ENCODE measurements at regions not wholly inside any gene's neighbourhood (a gene's known extent, or its start where the extent isn't known, plus 50 kb on each side); places are given as distances from the start of the nearest gene placed in this dataset.
A peak's percentile ranks its signal among the peaks of the same experiment; 100 is the strongest.
"Not testable (repeated sequence)": the region's sequence is repeated elsewhere in the genome, so short reads cannot be mapped to it uniquely, and the experiment has no call there.

DNA sequence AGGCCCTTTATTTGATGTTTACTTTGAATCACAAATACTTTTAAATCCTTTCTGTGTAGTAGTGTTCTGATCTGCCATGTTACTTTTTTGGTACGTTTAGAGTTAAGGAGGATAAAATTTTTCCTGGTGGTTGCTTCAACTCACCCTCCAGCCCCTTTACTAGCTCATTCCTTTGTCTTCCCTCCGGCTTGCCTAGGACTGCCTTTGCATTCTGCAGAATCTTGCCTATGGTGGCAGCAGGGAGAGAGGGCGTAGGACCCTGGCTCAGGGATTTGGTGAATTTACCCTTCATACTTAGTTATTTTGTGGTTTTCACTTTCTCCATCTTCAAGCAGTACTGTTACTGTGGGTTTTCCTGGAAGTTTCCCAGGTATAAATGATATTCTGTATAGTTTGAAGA lies 833.5 kb downstream of the XPNPEP1 start:
- DNase-seq (ENCODE audit: low spot score), result no peak

DNA sequence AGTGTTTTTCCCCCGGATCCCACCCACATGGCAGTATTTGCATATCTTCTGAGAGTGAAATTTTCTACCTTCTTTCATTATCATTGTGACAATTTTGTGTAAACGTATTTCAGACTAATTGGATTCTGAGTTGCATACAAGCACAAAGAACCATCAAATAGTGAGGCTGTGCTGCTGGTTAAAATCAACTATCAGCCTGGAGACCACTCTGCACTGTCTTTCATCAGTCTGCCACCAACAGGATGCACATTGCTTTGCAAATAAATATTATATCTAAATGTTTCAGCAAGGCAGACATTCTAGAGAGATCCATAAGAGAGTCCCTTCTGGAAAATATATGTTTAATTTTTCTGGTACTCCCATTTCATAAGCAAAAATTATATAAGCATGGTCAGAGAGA lies 851.8 kb downstream of the XPNPEP1 start:
- DNase-seq (ENCODE audit: low spot score), result no peak

DNA sequence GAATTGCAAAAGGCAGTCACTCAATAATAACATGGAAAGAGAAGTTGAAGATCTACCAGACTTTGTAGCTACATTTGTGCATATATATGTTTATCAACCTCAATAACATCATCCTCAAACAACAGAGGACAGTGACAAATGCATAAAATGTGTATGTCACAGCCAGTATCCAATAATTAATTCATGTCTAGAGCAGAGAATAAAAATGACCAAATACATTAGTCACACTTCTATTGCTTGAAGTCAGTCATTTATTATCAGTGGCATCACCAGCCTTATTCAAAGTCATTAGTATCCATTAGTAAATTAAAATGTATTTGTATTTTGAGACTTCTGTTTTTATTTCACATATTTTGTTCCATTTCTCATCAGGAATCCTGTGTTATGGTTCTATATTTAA lies 852.8 kb downstream of the XPNPEP1 start:
- no peak for DNase-seq (ENCODE audit: low spot score)

DNA sequence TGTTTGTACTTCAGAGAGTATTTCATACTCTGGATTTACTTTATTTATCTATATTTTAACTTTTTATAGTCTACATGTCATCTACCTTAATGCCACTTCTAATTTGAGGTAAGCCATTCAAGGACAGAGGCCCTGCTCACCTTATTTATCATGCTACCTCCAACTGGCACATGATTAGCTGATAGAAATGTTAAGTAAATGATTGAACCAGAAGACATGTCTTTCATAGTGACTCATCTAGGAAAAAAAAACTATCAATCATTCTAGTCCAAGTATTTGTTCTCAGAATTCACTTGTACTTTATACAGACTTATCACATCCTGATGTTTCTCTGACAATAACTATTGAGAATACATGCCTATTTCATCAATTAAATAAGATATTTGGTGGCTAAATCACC lies 856.3 kb downstream of the XPNPEP1 start:
- no peak for DNase-seq (ENCODE audit: low spot score)

DNA sequence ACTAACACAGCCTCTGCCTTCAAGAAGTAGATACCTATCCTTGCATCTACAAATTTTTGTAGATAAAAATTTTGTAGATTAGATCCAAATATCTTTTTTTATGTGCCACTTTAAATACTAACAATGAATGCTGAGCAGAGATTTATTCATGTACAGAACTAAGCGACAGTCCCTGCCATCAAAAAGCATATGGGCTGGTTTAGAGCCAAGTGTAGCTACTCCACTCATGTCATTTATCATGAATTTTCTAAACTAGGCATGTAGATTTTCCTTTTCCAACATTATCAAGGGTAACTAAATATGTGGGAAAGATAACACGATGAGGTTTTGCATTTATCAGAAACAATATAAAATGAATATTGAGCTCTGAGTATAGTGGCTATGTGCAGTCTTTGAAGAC lies 857.5 kb downstream of the XPNPEP1 start:
- no peak for DNase-seq (ENCODE audit: low spot score)

DNA sequence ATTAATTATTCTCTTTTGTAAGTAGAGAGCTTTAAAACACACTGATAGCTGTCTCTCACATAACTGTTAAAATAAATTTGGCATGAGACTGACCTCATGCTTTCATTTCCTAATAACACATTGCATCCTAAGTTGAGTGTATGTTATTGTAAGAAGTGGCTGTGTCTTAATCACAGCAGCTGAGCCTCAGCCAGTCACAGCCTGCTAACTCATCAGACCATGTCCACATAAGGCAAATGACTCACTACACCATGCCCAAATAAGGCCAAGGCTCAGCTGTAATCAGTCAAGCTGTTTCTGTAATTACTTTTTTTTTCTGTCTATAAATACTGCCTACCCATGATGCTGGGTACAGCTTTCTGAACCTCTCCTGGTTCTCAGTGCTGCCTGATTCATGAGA lies 860.9 kb downstream of the XPNPEP1 start:
- peak; percentile 46 for DNase-seq (ENCODE audit: low spot score)

DNA sequence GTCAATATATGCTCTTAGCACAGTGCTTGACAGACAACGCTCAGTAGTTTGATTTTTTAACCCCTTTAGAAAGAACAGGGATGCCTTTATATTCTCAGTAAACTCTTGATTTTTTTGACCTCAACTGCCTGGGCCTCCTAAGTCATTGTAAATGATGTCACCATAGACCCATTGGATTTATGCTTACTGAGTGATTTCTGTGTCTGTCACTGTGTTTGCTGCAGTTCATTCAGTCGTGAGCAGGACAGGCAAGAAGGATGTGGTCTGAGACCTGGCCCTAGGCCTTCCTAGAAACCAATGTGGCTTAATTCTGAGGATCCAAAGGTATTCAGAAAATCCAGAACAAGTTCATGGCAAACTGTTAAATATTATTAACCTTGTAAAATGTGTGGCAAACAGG lies 868.1 kb downstream of the XPNPEP1 start:
- no peak for DNase-seq (ENCODE audit: low spot score)

DNA sequence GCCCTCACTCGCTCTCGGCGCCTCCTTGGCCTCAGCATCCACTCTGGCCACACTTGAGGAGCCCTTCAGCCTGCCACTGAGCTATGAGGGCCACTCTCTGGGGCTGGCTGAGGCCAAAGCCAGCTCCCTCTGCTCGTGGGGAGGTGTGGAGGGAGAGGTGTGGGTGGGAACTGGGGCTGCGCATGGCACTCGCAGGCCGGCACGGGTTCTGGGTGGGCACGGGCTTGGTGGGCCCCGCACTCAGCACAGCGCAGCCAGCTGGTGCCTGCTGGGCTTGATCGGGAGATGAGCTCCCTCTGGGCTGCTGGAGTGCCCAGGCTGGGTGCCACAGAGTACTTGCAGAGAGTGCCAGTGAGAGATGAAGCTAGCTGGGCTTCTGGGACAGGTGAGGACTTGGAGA lies 875.5 kb downstream of the XPNPEP1 start:
- no peak for DNase-seq (ENCODE audit: low spot score)

DNA sequence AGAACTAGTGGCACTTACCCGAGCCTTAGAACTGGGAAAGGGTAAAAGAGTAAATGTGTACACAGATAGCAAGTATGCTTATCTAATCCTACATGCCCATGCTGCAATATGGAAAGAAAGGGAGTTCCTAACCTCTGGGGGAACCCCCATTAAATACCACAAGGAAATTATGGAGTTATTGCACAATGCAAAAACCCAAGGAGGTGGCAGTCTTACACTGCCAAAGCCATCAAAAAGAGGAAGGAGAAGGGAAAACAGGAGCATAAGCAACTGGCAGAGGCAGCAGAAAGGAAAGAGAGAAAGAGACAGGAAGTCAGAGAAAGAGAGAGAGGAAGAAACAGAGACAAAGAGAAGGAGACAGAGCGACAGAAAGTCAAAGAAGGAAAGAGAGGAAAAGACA lies 876.9 kb downstream of the XPNPEP1 start:
- DNase-seq (ENCODE audit: low spot score), result not testable (repeated sequence)

DNA sequence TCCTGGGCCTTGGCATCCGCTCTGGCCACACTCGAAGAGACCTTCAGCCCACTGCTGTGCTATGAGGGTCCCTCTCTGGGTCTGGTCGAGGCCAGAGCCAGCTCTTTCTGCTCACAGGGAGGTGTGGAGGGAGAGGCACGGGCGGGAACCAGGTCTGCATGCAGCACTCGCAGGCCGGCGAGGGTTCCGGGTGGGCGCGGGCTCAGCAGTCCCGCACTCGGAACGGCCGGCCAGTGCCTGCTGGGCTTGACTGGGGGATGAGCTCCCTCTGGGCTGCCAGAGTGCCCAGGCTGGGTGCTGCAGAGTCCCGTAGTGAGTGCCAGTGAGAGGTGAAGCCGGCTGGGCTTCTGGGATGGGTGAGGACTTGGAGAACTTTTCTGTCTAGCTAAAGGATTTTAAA lies 882.7 kb downstream of the XPNPEP1 start:
- no peak for DNase-seq (ENCODE audit: low spot score)

DNA sequence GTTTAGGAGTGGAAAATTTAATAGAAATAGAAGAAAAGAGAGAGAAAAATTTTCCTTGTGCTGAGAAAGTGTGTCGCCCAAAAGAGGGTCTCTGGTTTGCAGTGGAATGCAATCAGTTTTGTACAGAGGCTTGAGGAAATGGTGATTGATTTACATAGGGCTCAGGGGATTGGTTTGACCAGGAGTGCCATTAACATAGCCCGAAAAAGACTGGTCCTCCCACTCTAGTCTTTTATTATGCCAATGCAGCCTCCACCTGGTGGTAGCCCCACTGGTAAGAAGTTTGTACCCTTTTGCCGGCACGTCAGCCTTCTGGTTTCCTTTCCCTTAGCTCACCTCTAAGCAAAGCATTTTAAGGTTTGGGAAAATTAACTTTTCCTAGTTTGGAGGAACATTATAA lies 885.3 kb downstream of the XPNPEP1 start:
- DNase-seq (ENCODE audit: low spot score), result no peak

DNA sequence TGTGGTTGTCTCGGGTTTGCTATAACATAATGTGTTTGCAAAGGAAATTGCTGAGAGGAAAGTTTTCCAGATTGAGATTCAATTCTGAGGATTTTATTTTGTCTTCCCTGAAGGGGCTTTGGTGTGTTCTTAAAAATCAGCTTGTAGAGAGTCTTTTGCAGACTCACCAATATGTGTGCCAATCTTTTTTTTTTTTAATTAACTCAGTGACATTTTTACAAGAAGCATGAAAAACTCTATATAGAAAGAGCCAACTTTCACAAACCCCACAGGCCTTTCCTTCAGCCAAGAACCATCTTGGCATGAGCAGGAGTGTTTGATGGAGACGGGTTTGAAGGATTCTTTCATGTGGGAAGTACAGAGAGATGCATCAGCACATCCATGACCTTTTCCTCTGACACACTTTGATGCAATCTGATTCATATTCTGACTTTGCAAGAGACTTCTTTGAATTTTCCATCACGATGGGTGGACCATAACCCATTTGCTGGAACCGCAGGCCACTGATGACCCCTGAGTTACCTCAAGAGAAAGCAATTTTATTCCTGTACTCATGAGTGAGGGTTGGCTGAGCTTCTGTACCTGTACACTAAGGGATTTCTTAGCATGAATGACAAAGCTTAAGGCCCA lies 892.6 kb downstream of the XPNPEP1 start:
- DNase-seq (ENCODE audit: low spot score), result peak; percentile 36

DNA sequence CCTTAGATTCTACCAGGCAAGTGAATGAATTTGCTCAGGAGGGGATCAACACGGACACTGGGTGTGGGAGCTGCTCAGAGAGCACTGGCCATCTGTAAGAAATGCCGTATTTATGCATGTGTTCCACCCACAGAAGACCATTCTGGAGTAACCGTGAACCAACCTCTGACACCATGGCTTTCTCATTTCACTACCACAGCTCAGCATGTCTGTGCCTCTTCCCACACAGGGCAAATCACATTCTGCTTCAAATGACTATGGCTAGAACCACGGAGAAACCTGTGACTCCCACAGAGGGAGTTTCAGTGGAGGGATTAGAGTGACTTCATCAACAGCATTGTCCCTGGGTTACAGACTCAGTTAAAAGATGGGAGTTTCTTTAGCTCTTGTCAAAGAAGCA lies 893.4 kb downstream of the XPNPEP1 start:
- no peak for DNase-seq (ENCODE audit: low spot score)

DNA sequence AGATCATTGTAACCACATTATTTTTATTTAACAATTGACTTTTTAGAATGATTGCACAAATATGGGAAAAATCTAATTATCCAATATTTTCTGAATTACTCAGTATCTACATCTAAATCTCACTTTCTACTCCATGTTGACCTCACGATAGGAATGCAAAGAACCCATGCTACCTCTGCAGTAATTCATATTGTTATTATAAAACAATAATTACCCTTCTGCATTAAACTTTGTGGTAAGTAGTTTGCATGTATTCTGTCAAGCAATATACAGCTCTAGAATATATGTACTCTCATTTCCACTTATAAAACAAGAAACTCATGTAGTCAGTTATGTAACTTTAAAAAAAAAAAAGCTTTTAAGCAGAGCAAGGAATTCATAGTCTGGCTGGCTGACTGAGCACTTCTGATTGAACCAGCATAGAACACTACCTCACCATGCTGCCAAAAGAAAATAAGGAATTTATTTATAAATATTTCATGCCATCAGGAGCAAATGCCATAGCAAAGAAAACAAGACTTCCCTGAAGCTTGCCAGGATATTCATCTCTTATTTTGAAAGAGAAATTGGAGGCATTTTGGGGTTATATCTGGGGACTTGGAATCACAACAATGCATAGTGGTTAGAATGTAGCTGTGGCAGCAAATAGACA lies 895.7 kb downstream of the XPNPEP1 start:
- no peak for DNase-seq (ENCODE audit: low spot score)

DNA sequence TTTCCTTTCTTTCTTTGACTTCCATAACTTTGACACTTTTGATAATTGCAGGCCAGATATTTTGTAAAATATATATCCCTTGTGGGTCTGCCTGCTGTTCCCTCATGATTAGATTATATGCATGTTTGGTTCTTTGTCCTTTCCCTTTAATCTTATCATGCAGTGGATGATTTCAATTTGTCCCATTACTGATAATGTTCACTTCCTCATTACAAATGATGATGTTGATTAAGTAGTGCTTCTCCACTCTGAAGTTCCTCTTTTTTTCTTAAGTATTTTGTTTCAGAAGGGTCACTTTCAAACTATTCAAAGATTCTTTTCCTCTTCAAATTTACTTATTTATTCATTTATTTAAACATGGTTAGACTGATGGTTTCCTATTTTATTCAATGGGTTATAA lies 898.1 kb downstream of the XPNPEP1 start:
- DNase-seq (ENCODE audit: low spot score), result no peak

DNA sequence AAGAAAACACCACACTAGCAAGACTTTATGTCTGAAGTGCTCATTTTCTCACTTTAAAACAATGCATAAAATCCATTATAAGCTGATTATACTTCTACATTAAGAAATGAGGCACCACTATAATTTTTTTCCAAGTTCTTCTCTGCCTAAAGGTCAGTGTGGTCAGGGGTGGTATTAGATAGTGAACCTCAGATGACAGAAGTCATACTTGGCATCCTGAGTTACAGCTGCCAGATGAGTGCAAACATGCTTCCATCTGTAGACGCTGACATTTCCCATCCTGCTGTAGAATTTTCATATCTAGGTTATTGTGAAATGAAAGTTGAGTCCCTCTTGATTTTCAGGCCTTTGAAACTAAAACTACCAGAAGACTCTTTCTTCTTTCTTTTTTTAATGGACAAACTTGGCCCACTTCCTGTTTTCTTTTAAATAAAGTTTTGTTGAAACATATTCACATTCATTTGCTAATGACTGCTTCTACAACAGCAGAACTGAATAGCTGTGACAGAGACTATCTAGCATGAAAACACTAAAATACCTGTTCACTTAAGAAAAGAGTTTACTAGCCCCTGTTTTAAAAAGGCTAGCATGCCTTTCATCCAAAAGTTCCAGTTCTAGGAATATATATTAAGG lies 900.8 kb downstream of the XPNPEP1 start:
- no peak for DNase-seq (ENCODE audit: low spot score)

DNA sequence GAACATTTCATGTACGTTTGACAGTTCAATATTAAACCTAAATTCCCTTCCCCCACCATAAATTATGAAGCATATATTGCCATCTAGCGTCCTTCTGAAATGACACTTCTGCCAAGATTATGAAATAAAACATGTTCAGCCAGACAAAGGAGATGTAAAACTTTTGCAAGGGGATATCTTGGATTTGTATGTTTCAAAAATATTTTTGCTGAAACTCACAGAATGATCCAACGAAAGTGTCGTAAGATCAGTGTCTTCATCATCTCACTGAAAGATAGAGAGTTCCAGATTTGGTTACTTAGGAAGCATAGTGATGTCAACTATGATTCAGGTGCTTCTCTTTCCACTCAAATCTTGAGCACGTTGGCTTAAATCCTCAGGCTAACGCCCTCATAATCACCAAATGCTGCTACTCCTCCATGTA lies 904.3 kb downstream of the XPNPEP1 start:
- no peak for DNase-seq (ENCODE audit: low spot score)

DNA sequence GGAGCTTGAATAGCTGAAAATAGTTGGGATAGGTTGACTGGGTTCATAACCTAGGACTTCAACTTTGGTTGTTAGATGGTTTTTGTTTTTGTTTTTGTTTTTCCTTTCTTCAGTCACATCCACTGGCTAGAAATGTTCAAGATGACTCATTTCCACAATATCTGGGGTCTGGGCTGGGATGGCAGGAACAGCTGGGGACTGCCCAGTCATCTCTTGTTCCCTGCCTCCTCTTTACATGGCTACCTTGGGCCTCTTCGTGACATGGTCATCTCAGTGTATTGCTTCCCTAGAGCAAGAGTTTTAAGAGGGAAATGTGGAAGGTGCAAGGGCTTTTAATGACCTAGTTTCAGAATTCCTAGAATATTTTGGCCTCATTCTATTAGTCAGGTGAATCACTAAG lies 915.8 kb downstream of the XPNPEP1 start:
- no peak for DNase-seq (ENCODE audit: low spot score)

DNA sequence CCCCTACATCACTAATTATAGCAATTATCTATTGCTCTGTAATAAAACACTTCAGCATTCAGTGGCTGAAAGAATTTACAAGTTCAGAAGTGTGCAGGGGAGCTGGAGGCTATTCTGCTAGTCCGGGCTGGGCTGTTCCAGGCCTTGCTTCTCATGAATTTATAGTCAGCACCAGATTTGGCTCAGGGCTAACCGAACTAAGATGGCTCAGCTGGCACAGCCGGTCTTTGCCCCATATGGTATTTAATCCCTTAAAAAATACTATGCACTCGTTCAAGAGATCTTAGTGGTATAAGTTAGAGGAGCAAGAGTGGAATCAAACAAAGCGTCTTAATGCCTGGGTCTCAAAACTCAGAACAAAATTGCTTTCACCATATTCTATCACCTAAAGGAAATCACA lies 932.9 kb downstream of the XPNPEP1 start:
- DNase-seq (ENCODE audit: low spot score), result no peak

DNA sequence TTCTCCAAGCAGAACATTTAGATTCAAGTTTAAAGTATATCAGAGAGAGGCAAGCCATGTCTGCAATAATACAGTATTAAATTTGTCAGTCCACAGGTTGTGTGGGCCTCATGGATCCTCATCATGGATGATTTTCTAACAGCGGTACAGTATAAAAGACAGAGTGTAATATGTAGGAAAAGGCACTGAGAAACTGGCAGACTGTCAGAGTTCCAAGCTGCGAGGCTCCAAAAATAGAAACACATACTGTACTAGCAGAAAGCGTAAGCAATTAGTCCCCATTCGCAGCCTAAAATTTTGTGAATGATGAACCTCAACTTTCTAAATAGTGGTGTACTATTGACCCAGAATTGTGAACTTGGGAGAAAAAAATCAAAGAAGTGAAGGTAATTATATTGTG lies 933.3 kb downstream of the XPNPEP1 start:
- DNase-seq (ENCODE audit: low spot score), result no peak

DNA sequence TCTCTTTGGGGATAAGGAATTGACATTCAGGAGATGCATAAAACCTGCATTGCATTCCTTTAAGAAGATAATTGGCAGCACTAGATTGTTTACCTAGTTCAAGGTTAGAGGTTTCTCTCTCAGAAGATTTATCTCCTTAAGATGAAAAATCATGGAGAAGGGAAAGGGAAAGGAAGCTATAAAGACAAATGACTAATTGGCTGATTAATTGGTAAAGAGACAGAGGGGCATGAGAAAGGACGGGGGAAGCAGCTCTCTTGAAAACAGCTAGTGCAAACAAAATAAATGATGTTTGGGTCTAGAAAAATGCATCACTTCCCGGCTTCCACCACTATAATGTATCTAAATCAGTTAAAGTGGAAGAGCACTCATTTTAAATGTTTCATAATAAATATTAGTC lies 941.2 kb downstream of the XPNPEP1 start:
- no peak for DNase-seq (ENCODE audit: low spot score)

DNA sequence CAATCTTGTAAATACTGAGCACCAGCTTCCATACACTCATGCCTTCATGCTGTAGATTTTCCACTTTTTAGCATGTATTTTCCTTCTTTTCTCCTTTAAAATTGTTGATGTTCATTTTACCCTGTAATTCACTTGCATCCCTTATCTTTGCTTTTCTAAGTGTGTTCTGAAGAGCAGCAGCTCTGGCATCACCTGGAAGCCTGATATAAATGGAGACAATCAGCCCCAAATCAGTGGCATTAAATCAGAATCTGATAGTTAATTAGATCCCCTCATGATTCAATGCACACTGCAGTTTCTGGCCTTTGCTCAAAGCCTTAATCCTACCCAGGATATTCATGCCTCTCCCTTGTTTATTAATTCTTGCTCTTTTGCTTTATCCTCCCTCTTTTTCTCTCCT lies 942.4 kb downstream of the XPNPEP1 start:
- no peak for DNase-seq (ENCODE audit: low spot score)

DNA sequence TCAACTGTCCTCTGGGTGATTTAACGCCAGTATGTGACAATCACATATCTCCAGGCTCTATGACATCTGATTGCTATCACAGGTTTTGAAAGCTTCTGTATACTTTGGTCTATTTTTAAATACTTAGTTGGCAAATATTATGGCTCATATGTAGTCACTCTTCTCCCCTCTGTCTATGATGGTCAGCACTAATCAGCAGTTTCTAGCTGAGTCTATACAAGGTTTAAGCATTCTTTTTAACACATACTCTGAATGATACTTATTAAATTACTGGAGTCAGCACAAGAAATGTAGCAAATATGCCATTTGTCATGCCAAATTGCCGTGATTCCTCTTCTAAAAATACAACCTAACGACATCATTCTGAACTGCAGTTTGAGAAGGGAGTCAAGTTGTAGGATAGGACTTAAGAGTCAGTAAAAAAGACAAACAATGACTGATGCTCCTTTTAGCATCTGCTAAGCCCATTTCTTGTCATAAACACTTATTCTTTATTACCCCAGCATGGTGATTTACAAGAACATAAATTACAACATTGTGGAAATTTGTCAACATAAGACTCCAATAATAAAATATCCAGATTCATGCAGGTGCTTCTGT lies 947.8 kb downstream of the XPNPEP1 start:
- no peak for DNase-seq (ENCODE audit: low spot score)
